Mesothelial cell of epicardium (in vitro differentiated cells): ENCODE measurements at regions not wholly inside any gene's neighbourhood (a gene's known extent, or its start where the extent isn't known, plus 50 kb on each side); places are given as distances from the start of the nearest gene placed in this dataset.
"Not testable (repeated sequence)": the region's sequence is repeated elsewhere in the genome, so short reads cannot be mapped to it uniquely, and the experiment has no call there.

Experiments
- DNase-seq, 2 experiments: peaks; one replicate each; pipeline ENCODE4 v3.0.0; 2021; ENCODE audit warnings: low spot score in 2 of 2; ENCODE audit not compliant: unreplicated experiment in 2 of 2
- H3K27ac Mint-ChIP-seq: 2 replicates; pipeline ENCODE4 v1.8.0; 2021; ENCODE audit warnings: mixed read lengths
- H3K27me3 Mint-ChIP-seq: 2 replicates; pipeline ENCODE4 v1.8.0; 2021; ENCODE audit warnings: low read depth, mixed read lengths
- H3K36me3 Mint-ChIP-seq: 2 replicates; pipeline ENCODE4 v1.8.0; 2021; ENCODE audit warnings: mixed read lengths
- H3K4me1 Mint-ChIP-seq: 2 replicates; pipeline ENCODE4 v1.8.0; 2021; ENCODE audit warnings: mixed read lengths
- H3K4me3 Mint-ChIP-seq: 2 replicates; pipeline ENCODE4 v1.8.0; 2021; ENCODE audit warnings: mild to moderate bottlenecking, moderate library complexity, mixed read lengths
- H3K9me3 Mint-ChIP-seq: 2 replicates; pipeline ENCODE4 v1.8.0; 2021; ENCODE audit warnings: mixed read lengths
- CTCF ChIP-seq: fragments of 200-600 bp; sonication (generic); IDR thresholded peaks from one replicate; pipeline ENCODE4 v1.5.0; 2021; ENCODE audit warnings: antibody characterized with exemption; ENCODE audit not compliant: unreplicated experiment

- H3K9me3 Mint-ChIP-seq = peaks cover 19% of the 10 kb centered on the region
- H3K4me1 Mint-ChIP-seq = no peaks in the 10 kb centered on the region
- H3K27ac Mint-ChIP-seq = no peak overlapping the region
- no peaks in the 10 kb centered on the region for H3K27me3 Mint-ChIP-seq
- TF ChIP-seq CTCF = no peak
- H3K36me3 Mint-ChIP-seq = no peaks in the 10 kb centered on the region
- no peak overlapping the region for H3K4me3 Mint-ChIP-seq
- no peak for DNase-seq
These were observed 404.2 kb downstream of the RSL24D1 start for GRCh38 chr15:54792526-54792925.

GRCh38 chr15:54790693-54791092, 406.0 kb downstream of the RSL24D1 start:
- H3K9me3 Mint-ChIP-seq = peaks cover 32% of the 10 kb centered on the region
- no peaks in the 10 kb centered on the region for H3K27me3 Mint-ChIP-seq
- no peak overlapping the region for H3K4me3 Mint-ChIP-seq
- no peaks in the 10 kb centered on the region for H3K36me3 Mint-ChIP-seq
- no peak overlapping the region for H3K27ac Mint-ChIP-seq
- no peak for TF ChIP-seq CTCF
- H3K4me1 Mint-ChIP-seq = no peaks in the 10 kb centered on the region
- no peak for DNase-seq

GRCh38 chr15:54789376-54789775, 407.4 kb downstream of the RSL24D1 start:
- Mint-ChIP-seq H3K27ac (no peak overlapping the region), H3K36me3 (no peaks in the 10 kb centered on the region), H3K27me3 (no peaks in the 10 kb centered on the region), H3K4me1 (no peaks in the 10 kb centered on the region), H3K4me3 (no peak overlapping the region), H3K9me3 (peaks cover 40% of the 10 kb centered on the region)
- TF ChIP-seq CTCF = no peak
- no peak for DNase-seq

- H3K9me3 Mint-ChIP-seq = peaks cover 47% of the 10 kb centered on the region
- not testable (repeated sequence) for H3K27me3 Mint-ChIP-seq, DNase-seq, H3K4me3 Mint-ChIP-seq, H3K4me1 Mint-ChIP-seq, H3K27ac Mint-ChIP-seq, H3K36me3 Mint-ChIP-seq
These were observed 415.5 kb downstream of the RSL24D1 start for GRCh38 chr15:54781220-54781619.

- peaks cover 32% of the 10 kb centered on the region for H3K9me3 Mint-ChIP-seq
- no peaks in the 10 kb centered on the region for H3K27me3 Mint-ChIP-seq
- no peak for TF ChIP-seq CTCF
- H3K36me3 Mint-ChIP-seq = no peaks in the 10 kb centered on the region
- DNase-seq = no peak
- H3K4me3 Mint-ChIP-seq = no peak overlapping the region
- H3K27ac Mint-ChIP-seq = no peak overlapping the region
- H3K4me1 Mint-ChIP-seq = no peaks in the 10 kb centered on the region
These were observed 417.5 kb downstream of the RSL24D1 start for GRCh38 chr15:54779271-54779670.

- no peak for TF ChIP-seq CTCF
- DNase-seq = no peak
- H3K36me3 Mint-ChIP-seq = no peaks in the 10 kb centered on the region
- no peaks in the 10 kb centered on the region for H3K27me3 Mint-ChIP-seq
- H3K4me1 Mint-ChIP-seq = no peaks in the 10 kb centered on the region
- peaks cover 15% of the 10 kb centered on the region for H3K9me3 Mint-ChIP-seq
- H3K27ac Mint-ChIP-seq = no peak overlapping the region
- H3K4me3 Mint-ChIP-seq = no peak overlapping the region
These were observed 420.3 kb downstream of the RSL24D1 start for GRCh38 chr15:54776410-54776809.
